A549 (cell line): ENCODE measurements at regions not wholly inside any gene's neighbourhood (a gene's known extent, or its start where the extent isn't known, plus 50 kb on each side); places are given as distances from the start of the nearest gene placed in this dataset.
"Not testable (repeated sequence)": the region's sequence is repeated elsewhere in the genome, so short reads cannot be mapped to it uniquely, and the experiment has no call there.

ENCODE experiments used
- ATAC-seq, 2 experiments: fragments of 200-7000 bp in 1 of 2; fragments of >200 bp in 1 of 2; cut with Nextera tagmentation in 1 of 2; cut with Tn5 transposase in 1 of 2; 3 replicates each; pipeline versions ENCODE4 v1.8.0 to v1.9.1; 2018 to 2020; ENCODE audit warnings: mild to moderate bottlenecking in 1 of 2, moderate library complexity in 1 of 2
- CTCF ChIA-PET: fragments of 300-600 bp; sonication (Branson Sonifier 250); formaldehyde crosslinking; extraction: SDS; loops from one replicate; lab custom pipeline; 2021; ENCODE audit warnings: antibody characterized with exemption, inconsistent platforms; lab: Yijun Ruan, JAX
- POLR2A ChIA-PET: fragments of 350-600 bp; formaldehyde crosslinking; extraction: SDS; loops from one replicate; lab custom pipeline; 2021; ENCODE audit warnings: antibody characterized with exemption, inconsistent platforms; lab: Yijun Ruan, JAX
- DNase-seq, 2 experiments: peaks; one replicate each; pipeline versions ENCODE4 v3.0.0 to v3.0.0-alpha.2; 2011 to 2016; ENCODE audit warnings: low read depth in 1 of 2, low spot score in 1 of 2
- FAIRE-seq: peaks from 2 replicates; lab custom pipeline; 2011; peaks lifted over from hg19 to GRCh38; lab: Jason Lieb, UNC
- H3K27ac ChIP-seq, 2 experiments: fragments of >200 bp; sonication (Bioruptor Twin); formaldehyde crosslinking; 3 replicates each; pipeline ENCODE4 v1.5.1; 2016 to 2017
- H3K4me1 ChIP-seq: fragments of >200 bp; sonication (Bioruptor Twin); formaldehyde crosslinking; 3 replicates; pipeline ENCODE4 v1.6.1; 2016
- H3K4me2 ChIP-seq: fragments of >200 bp; sonication (Bioruptor Twin); formaldehyde crosslinking; 3 replicates; pipeline ENCODE4 v1.6.1; 2016
- H3K4me3 ChIP-seq: fragments of >200 bp; sonication (Bioruptor Twin); formaldehyde crosslinking; 3 replicates; pipeline ENCODE4 v1.5.1; 2016
- H3K9me3 ChIP-seq: fragments of >200 bp; sonication (Bioruptor Twin); formaldehyde crosslinking; 3 replicates; pipeline ENCODE4 v1.6.1; 2016
- CBX2 ChIP-seq: fragments of 200-600 bp; sonication (generic); IDR thresholded peaks from 2 replicates; pipeline ENCODE4 v1.6.1; 2016; ENCODE audit warnings: low read depth, mild to moderate bottlenecking, borderline replicate concordance
- CEBPB ChIP-seq, 2 experiments: fragments of >200 bp in 1 of 2; sonication (Bioruptor Twin) in 1 of 2; formaldehyde crosslinking in 1 of 2; IDR thresholded peaks; 2 replicates each; pipeline ENCODE4 v1.6.1; 2012 to 2016
- EP300 ChIP-seq, 2 experiments: fragments of >200 bp; sonication (Bioruptor Twin); formaldehyde crosslinking; IDR thresholded peaks; 2 replicates in 1 of 2; 3 replicates in 1 of 2; pipeline ENCODE4 v1.6.1; 2016 to 2017
- HDAC2 ChIP-seq: fragments of 200-600 bp; sonication (generic); IDR thresholded peaks from 2 replicates; pipeline ENCODE4 v1.6.1; 2016
- HEYL ChIP-seq: fragments of 250-450 bp; sonication (Bioruptor Pico); IDR thresholded peaks from 2 replicates; pipeline ENCODE4 v1.8.0; 2021; ENCODE audit warnings: mild to moderate bottlenecking, moderate library complexity
- HMGXB4 ChIP-seq: fragments of 250-450 bp; sonication (Bioruptor Pico); IDR thresholded peaks from 2 replicates; pipeline ENCODE4 v1.5.0; 2021; ENCODE audit warnings: mild to moderate bottlenecking, moderate library complexity, borderline replicate concordance
- HOXA7 ChIP-seq: fragments of 250-450 bp; sonication (Bioruptor Pico); IDR thresholded peaks from 2 replicates; pipeline ENCODE4 v1.5.0; 2020; ENCODE audit warnings: mild to moderate bottlenecking, moderate library complexity
- HOXB13 ChIP-seq: fragments of 250-450 bp; sonication (Bioruptor Pico); IDR thresholded peaks from 2 replicates; pipeline ENCODE4 v1.5.0; 2020; ENCODE audit warnings: low read depth, mild to moderate bottlenecking, moderate library complexity
- JUN ChIP-seq, 2 experiments: fragments of >200 bp; sonication (Bioruptor Twin); formaldehyde crosslinking; IDR thresholded peaks; 2 replicates in 1 of 2; 3 replicates in 1 of 2; pipeline ENCODE4 v1.6.1; 2016 to 2017
- JUNB ChIP-seq: fragments of >200 bp; sonication (Bioruptor Twin); formaldehyde crosslinking; IDR thresholded peaks from 2 replicates; pipeline ENCODE4 v1.6.1; 2016
- MAZ ChIP-seq: fragments of 150-350 bp; IDR thresholded peaks from 2 replicates; pipeline ENCODE4 v1.6.1; 2014; ENCODE audit warnings: antibody characterized with exemption, low read depth, low read length, borderline replicate concordance
- PBX3 ChIP-seq: IDR thresholded peaks from 2 replicates; pipeline ENCODE4 v1.6.1; 2012
- PHF8 ChIP-seq: fragments of 200-600 bp; sonication (generic); IDR thresholded peaks from 2 replicates; pipeline ENCODE4 v1.6.1; 2016; ENCODE audit warnings: low read depth, mild to moderate bottlenecking, antibody characterized with exemption, moderate library complexity, borderline replicate concordance
- RAD21 ChIP-seq, 2 experiments: fragments of >200 bp in 1 of 2; sonication (Bioruptor Twin) in 1 of 2; formaldehyde crosslinking in 1 of 2; IDR thresholded peaks in 1 of 2; conservative IDR thresholded peaks in 1 of 2; 2 replicates in 1 of 2; 3 replicates in 1 of 2; pipeline ENCODE4 v1.6.1; 2012 to 2018; ENCODE audit warnings: inconsistent platforms in 1 of 2
- RARB ChIP-seq: fragments of 250-450 bp; sonication (Bioruptor Pico); IDR thresholded peaks from 2 replicates; pipeline ENCODE4 v1.8.0; 2021; ENCODE audit warnings: mild to moderate bottlenecking, moderate library complexity
- RCOR1 ChIP-seq: fragments of 150-350 bp; IDR thresholded peaks from 2 replicates; pipeline ENCODE4 v1.6.1; 2014; ENCODE audit warnings: antibody characterized with exemption, low read length, low read depth
- RFX5 ChIP-seq: fragments of 450-650 bp; IDR thresholded peaks from 2 replicates; pipeline ENCODE4 v1.7.1; 2014; ENCODE audit warnings: antibody characterized with exemption, mild to moderate bottlenecking, moderate library complexity
- USF2 ChIP-seq: fragments of 450-650 bp; IDR thresholded peaks from 2 replicates; pipeline ENCODE4 v1.6.1; 2014; ENCODE audit warnings: antibody characterized with exemption
- WGBS: methylation state at CpG from one replicate; pipeline ENCODE4 v1.1.6; 2017; ENCODE audit errors: missing lambda C conversion rate; 5-methylcytosine and 5-hydroxymethylcytosine counted together

DNA sequence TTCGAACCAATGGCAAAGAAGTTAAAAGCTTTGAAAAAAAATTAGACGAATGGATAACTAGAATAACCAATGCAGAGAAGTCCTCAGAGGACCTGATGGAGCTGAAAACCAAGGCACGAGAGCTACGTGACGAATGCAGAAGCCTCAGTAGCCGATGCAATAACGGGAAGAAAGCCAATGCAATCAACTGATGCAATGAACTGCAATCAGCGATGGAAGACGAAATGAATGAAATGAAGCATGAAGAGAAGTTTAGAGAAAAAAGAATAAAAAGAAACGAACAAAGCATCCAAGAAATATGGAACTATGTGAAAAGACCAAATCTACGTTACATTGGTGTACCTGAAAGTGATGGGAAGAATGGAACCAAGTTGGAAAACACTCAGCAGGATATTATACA is 52.6 kb upstream of the MRPS30 start:
- ATAC-seq, H3K9me3 ChIP-seq, H3K4me2 ChIP-seq, DNase-seq, CTCF ChIA-PET, H3K4me3 ChIP-seq, POLR2A ChIA-PET, H3K4me1 ChIP-seq, FAIRE-seq, H3K27ac ChIP-seq: not testable (repeated sequence)
- 3% methylated on average over 11 of the region's 11 CpGs for WGBS

DNA sequence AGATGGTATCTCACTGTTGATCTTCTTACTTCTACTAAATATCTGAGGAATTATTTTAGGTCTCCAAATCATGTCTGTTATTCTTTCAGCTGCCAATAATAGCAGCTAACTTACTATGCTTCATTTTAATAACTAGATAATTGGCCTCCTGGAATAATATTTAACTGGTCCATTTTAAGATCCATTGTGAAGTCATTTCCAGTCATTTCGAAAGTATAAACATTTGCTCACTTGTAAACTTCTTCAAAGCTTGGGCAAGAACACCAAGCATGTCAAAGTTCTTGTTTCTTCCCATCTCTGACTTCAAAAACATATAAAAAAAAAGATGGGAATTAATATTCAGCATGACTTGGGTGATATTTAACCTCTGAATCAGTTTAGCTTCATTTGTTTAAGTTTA is 61.4 kb upstream of the MRPS30 start:
- ATAC-seq = no peak
- POLR2A ChIA-PET = no interaction called here
- H3K9me3 ChIP-seq = no peaks in the 10 kb centered on the region
- TF ChIP-seq HMGXB4 (CRISPR knock-in tag) (no peak), HEYL (CRISPR knock-in tag) (no peak), HDAC2 (no peak), PBX3 (no peak)
- TF ChIP-seq, all 56 proteins: peak for 0
- CTCF ChIA-PET = no interaction called here
- 0% methylated on average over 1 of the region's 1 CpG for WGBS
- no peak overlapping the region for H3K27ac ChIP-seq
- FAIRE-seq = no peak
- no peak overlapping the region for H3K4me3 ChIP-seq
- no peak for DNase-seq
- H3K4me1 ChIP-seq = no peaks in the 10 kb centered on the region
- H3K4me2 ChIP-seq = no peak overlapping the region

DNA sequence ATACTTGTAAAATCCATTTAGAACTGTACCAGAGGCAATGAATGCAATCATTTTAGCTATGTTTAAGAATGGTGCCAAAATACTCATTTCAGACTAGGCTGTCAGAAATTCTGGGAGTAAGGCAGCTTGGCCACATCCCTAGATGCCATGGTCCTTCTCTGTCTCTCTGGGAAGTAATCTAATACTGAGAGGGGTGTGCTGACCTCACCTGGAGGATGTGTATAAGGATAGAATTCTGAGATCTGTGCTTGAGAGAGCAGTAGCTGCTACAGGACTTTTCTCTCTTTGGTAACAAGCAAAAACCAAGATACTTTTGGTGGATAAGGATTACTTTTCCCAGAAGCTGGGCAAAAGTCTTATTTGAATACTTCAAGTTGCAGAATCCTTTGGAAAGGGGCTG is 68.1 kb upstream of the MRPS30 start:
- Histone ChIP-seq H3K27ac (no peak overlapping the region), H3K4me1 (no peaks in the 10 kb centered on the region), H3K4me3 (no peak overlapping the region), H3K9me3 (no peaks in the 10 kb centered on the region), H3K4me2 (no peak overlapping the region)
- ATAC-seq = no peak
- no peak for DNase-seq
- POLR2A ChIA-PET = no interaction called here
- no peak for FAIRE-seq
- no peak for TF ChIP-seq HMGXB4 (CRISPR knock-in tag)
- no peak for TF ChIP-seq HOXA7 (CRISPR knock-in tag)
- CTCF ChIA-PET = interaction anchor here (1.2 kb wide), 1 partner anchor 62 kb away, joined by 3 read pairs; no protein-coding TSS in a partner anchor

DNA sequence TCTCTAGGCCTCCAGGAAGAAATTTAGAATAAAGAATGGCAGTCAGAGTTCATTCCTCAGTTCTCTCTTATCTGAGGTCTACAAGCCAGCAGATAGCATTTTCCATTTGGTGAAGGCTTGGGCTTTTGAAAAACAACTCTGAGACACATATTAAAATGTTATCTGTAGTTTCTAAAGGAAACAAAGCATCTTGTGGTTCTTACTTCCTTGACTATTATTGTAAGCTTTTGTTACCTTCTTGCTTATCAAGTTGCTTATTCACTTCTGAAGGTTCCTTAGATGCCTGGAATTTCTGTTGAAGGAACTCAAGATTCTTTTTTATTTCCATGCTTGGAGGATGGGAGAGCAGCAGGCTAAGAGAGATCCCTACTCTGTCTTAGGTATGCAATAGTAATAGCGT is 79.2 kb upstream of the MRPS30 start:
- WGBS = 21% methylated on average over 1 of the region's 1 CpG
- FAIRE-seq (no peak), DNase-seq (no peak), ATAC-seq (no peak)
- CTCF ChIA-PET = no interaction called here
- Histone ChIP-seq H3K27ac (no peak overlapping the region), H3K4me3 (no peak overlapping the region), H3K4me2 (no peak overlapping the region), H3K9me3 (no peaks in the 10 kb centered on the region)
- TF ChIP-seq RAD21 (conservative IDR thresholded peaks at IDR 0.05 in 1 of 2, IDR thresholded peaks at IDR 0.05 in 1 of 2) = no peak
- no peak for TF ChIP-seq RARB
- TF ChIP-seq JUN (IDR thresholded peaks at IDR 0.05) = no peak
- no peak for TF ChIP-seq RFX5
- no peak for TF ChIP-seq HOXB13
- TF ChIP-seq USF2 = no peak
- no peak for TF ChIP-seq HDAC2
- no peak for TF ChIP-seq EP300 (IDR thresholded peaks at IDR 0.05)
- TF ChIP-seq JUNB = no peak
- TF ChIP-seq PBX3 = no peak
- no peak for TF ChIP-seq CEBPB (IDR thresholded peaks at IDR 0.05)
- TF ChIP-seq RCOR1 = no peak
- no peak for TF ChIP-seq MAZ
- no peak for TF ChIP-seq PHF8
- TF ChIP-seq CBX2 = no peak
- TF ChIP-seq, all 56 proteins: peak for 0
- no peaks in the 10 kb centered on the region for H3K4me1 ChIP-seq
- POLR2A ChIA-PET = no interaction called here
